Osteoblast (primary cell): ENCODE measurements at regions not wholly inside any gene's neighbourhood (a gene's known extent, or its start where the extent isn't known, plus 50 kb on each side); places are given as distances from the start of the nearest gene placed in this dataset.
A peak's percentile ranks its signal among the peaks of the same experiment; 100 is the strongest.

Source experiments
- DNase-seq: peaks from one replicate; pipeline ENCODE4 v3.0.0; 2011; ENCODE audit warnings: low spot score, mixed read lengths; ENCODE audit not compliant: insufficient read length; ENCODE audit errors: missing footprints
- H2AFZ ChIP-seq: 2 replicates; pipeline ENCODE4 v1.6.0; 2011; ENCODE audit warnings: mild to moderate bottlenecking, low read length
- H3K27ac ChIP-seq: 2 replicates; pipeline ENCODE4 v1.5.1; 2011; ENCODE audit warnings: mild to moderate bottlenecking, low read depth, low read length, moderate library complexity
- H3K27me3 ChIP-seq: 2 replicates; pipeline ENCODE4 v1.6.0; 2012; ENCODE audit warnings: mild to moderate bottlenecking, control low read depth, inconsistent platforms, low read length, moderate library complexity; ENCODE audit not compliant: insufficient read depth
- H3K36me3 ChIP-seq: 2 replicates; pipeline ENCODE4 v1.5.1; 2011; ENCODE audit warnings: mild to moderate bottlenecking, low read length, control low read depth, moderate library complexity; ENCODE audit not compliant: insufficient read depth
- H3K4me1 ChIP-seq: 2 replicates; pipeline ENCODE4 v1.5.1; 2011; ENCODE audit warnings: mild to moderate bottlenecking, low read length, control low read depth, moderate library complexity; ENCODE audit not compliant: insufficient read depth
- H3K4me2 ChIP-seq: 2 replicates; pipeline ENCODE4 v1.6.0; 2011; ENCODE audit warnings: mild to moderate bottlenecking, low read length; ENCODE audit not compliant: insufficient read depth
- H3K4me3 ChIP-seq: fragments of 200-600 bp; sonication (generic); 3 replicates; pipeline ENCODE4 v1.5.1; 2012; ENCODE audit warnings: mild to moderate bottlenecking, low read length, inconsistent platforms; ENCODE audit not compliant: insufficient read depth
- H3K79me2 ChIP-seq: 2 replicates; pipeline ENCODE4 v1.6.0; 2012; ENCODE audit warnings: mild to moderate bottlenecking, low read length, control low read depth, inconsistent platforms; ENCODE audit not compliant: insufficient read depth
- H3K9me3 ChIP-seq: 2 replicates; pipeline ENCODE4 v1.5.1; 2011; ENCODE audit warnings: low read depth, low read length, control low read depth
- H4K20me1 ChIP-seq: 2 replicates; pipeline ENCODE4 v1.6.0; 2012; ENCODE audit warnings: mild to moderate bottlenecking, low read length, control low read depth; ENCODE audit not compliant: insufficient read depth
- TF ChIP-seq, protein P1 (sequence below): IDR thresholded peaks from 2 replicates; pipeline ENCODE4 v1.5.1; 2011; ENCODE audit warnings: mild to moderate bottlenecking, low read depth, low read length, moderate library complexity; ENCODE audit errors: extremely low read depth

DNA sequence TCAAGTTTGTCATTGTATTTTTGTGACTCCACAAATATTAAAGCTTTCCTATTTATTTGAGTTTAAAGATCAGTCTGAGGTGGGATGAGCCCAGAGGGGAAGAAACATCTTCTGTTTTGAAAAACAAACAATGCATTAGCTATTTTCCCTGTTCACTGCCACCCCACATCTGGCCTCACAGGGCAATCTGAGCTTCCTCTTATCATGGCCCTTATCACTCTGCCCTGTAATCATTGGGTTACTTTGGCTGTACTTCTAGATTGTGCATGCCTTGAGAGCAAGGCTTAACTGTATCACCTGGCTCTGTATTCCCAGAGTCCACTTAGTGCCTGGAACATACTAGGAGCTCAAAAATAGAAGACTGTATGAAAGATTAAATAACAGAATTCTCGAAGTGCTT is 241.6 kb upstream of the NT5C1B start:
- TF ChIP-seq, protein P1, sequence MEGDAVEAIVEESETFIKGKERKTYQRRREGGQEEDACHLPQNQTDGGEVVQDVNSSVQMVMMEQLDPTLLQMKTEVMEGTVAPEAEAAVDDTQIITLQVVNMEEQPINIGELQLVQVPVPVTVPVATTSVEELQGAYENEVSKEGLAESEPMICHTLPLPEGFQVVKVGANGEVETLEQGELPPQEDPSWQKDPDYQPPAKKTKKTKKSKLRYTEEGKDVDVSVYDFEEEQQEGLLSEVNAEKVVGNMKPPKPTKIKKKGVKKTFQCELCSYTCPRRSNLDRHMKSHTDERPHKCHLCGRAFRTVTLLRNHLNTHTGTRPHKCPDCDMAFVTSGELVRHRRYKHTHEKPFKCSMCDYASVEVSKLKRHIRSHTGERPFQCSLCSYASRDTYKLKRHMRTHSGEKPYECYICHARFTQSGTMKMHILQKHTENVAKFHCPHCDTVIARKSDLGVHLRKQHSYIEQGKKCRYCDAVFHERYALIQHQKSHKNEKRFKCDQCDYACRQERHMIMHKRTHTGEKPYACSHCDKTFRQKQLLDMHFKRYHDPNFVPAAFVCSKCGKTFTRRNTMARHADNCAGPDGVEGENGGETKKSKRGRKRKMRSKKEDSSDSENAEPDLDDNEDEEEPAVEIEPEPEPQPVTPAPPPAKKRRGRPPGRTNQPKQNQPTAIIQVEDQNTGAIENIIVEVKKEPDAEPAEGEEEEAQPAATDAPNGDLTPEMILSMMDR: no peak
- H3K4me1 ChIP-seq: peaks cover 55% of the 10 kb centered on the region
- H3K9me3 ChIP-seq: no peaks in the 10 kb centered on the region
- H4K20me1 ChIP-seq: no peaks in the 10 kb centered on the region
- peak overlapping the region; percentile 67 for H3K27ac ChIP-seq
- DNase-seq: no peak
- no peak overlapping the region for H3K4me2 ChIP-seq
- no peaks in the 10 kb centered on the region for H3K36me3 ChIP-seq
- H3K27me3 ChIP-seq: no peaks in the 10 kb centered on the region
- H2AFZ ChIP-seq: no peak overlapping the region
- no peaks in the 10 kb centered on the region for H3K79me2 ChIP-seq
- no peak overlapping the region for H3K4me3 ChIP-seq

DNA sequence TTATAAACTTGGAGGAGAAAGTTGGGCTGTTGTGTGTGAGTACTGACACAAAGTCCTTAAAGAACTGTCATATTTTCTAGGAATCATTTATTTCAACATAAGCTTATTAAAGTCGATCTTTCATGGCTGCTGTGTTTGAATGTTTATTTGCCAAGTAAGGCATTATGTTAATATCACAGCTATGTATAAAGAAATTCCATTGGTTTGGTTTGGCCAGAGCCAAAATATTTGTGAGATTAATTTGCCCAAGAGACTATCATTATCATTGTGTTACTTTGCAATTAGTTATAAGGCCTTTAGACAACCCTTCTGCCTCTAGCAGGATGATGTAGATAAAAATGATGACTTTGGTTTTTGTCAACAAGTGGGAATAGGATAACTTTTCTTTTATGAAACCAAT is 240.6 kb upstream of the NT5C1B start:
- TF ChIP-seq, protein P1: no peak
- no peaks in the 10 kb centered on the region for H3K36me3 ChIP-seq
- no peaks in the 10 kb centered on the region for H3K27me3 ChIP-seq
- H3K79me2 ChIP-seq: no peaks in the 10 kb centered on the region
- peak overlapping the region; percentile 59 for H3K4me2 ChIP-seq
- H3K27ac ChIP-seq: peak overlapping the region; percentile 67
- no peak overlapping the region for H2AFZ ChIP-seq
- no peak overlapping the region for H3K4me3 ChIP-seq
- H3K4me1 ChIP-seq: peaks cover 55% of the 10 kb centered on the region
- DNase-seq: no peak
- no peaks in the 10 kb centered on the region for H4K20me1 ChIP-seq
- H3K9me3 ChIP-seq: no peaks in the 10 kb centered on the region

DNA sequence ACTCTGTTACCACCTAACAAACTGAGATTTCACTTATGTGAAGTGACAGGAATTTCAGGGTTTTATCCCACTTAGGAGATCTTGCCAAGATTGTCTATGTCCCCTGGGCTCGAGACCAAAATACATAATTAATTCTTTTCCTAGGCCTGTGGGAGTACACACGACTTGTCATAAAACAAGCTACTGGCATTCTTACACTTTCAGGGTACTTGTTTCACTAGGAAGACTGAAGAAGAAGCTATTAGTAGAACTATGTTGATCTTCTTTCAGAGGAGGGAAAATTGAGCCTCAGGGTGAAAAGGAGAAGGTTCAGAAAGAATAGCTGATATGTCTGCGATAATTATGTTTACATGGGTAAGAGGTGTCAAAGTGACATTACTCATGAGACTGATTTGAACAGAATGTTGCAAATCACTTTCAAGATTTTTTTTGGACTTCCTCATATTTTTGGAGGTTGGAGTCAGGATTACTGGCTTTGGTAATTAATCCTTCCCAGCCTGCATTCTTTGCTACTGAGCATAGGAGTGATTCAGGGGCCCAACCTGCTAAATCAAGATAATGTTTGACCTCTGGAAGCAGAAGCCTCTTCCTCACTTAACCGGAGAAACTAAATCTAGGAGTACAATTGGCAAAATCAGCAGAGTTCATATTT is 240.0 kb upstream of the NT5C1B start:
- Histone ChIP-seq H3K27me3 (no peaks in the 10 kb centered on the region), H2AFZ (no peak overlapping the region), H3K9me3 (no peaks in the 10 kb centered on the region), H3K79me2 (no peaks in the 10 kb centered on the region), H4K20me1 (no peaks in the 10 kb centered on the region), H3K4me2 (peak overlapping the region; percentile 59), H3K36me3 (no peaks in the 10 kb centered on the region), H3K4me3 (no peak overlapping the region), H3K4me1 (peaks cover 52% of the 10 kb centered on the region), H3K27ac (peak overlapping the region; percentile 67)
- TF ChIP-seq, protein P1: no peak
- peak; percentile 62 for DNase-seq

DNA sequence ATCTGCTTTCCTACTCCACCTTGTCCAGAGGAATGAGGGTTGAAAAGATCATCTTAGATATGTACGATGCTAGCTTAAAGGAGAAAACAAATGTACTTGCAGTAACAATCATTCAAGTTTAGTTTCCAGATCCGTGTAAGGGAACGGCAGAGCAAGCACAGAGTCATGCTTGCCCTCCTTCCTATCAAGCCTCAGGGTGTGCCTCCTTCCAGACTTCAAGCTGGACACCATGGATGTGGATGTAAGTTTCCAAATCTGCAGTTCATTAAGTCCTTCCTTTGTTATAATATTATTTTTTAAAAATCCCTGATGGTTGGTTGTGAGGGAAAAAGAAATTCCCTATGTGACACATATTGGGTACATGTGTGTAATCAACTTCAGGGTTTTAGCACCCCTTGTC is 238.9 kb upstream of the NT5C1B start:
- Histone ChIP-seq H3K4me1 (peaks cover 44% of the 10 kb centered on the region), H3K4me3 (no peak overlapping the region), H3K4me2 (no peak overlapping the region), H3K79me2 (no peaks in the 10 kb centered on the region), H2AFZ (no peak overlapping the region), H3K27ac (no peak overlapping the region), H3K27me3 (no peaks in the 10 kb centered on the region), H3K36me3 (no peaks in the 10 kb centered on the region), H4K20me1 (no peaks in the 10 kb centered on the region), H3K9me3 (no peaks in the 10 kb centered on the region)
- no peak for DNase-seq
- TF ChIP-seq, protein P1: no peak
